ENCODE measurements at regions not wholly inside any gene's neighbourhood (a gene's known extent, or its start where the extent isn't known, plus 50 kb on each side); places are given as distances from the start of the nearest gene placed in this dataset.

GRCh38 chr9:89946741-89947140 lies 341.9 kb downstream of the GADD45G start:
- TF ChIP-seq MAX (IDR thresholded peaks at IDR 0.05) (no peak), CTCF (IDR thresholded peaks at IDR 0.05; ENCODE audit: control extremely low read depth in 1 of 3, insufficient read depth in 1 of 3, low read depth in 1 of 3, low read length in 3 of 3) (no peak), POLR2A (IDR thresholded peaks at IDR 0.05; ENCODE audit: control extremely low read depth in 1 of 2, low read depth in 2 of 2, low read length in 2 of 2) (no peak)

All from H1 (cell line).